ENCODE measurements at regions not wholly inside any gene's neighbourhood (a gene's known extent, or its start where the extent isn't known, plus 50 kb on each side); places are given as distances from the start of the nearest gene placed in this dataset.

DNA sequence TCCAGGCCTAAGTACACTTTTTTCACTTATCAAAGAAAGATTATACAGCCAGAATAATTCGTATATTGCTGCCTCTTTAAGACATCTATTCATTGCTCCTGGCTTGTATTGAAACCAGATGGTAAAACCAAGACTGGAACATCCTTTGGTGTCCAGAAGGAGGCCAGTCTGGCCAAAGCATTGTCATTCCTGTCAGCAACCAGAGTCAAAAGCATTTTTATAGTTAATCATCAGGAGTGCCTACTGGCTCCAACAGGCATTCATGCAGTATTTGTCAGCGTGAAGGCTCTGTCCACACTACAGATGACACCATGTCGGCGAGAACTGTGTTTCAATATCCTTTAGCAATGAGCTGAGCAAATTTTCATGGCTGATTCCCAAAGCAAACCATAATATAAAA, 118.0 kb upstream of the G2E3 start:
- H3K4me3 ChIP-seq (replicated peaks; ENCODE audit: low read depth, low read length): no peak overlapping the region
- TF ChIP-seq, protein P1, sequence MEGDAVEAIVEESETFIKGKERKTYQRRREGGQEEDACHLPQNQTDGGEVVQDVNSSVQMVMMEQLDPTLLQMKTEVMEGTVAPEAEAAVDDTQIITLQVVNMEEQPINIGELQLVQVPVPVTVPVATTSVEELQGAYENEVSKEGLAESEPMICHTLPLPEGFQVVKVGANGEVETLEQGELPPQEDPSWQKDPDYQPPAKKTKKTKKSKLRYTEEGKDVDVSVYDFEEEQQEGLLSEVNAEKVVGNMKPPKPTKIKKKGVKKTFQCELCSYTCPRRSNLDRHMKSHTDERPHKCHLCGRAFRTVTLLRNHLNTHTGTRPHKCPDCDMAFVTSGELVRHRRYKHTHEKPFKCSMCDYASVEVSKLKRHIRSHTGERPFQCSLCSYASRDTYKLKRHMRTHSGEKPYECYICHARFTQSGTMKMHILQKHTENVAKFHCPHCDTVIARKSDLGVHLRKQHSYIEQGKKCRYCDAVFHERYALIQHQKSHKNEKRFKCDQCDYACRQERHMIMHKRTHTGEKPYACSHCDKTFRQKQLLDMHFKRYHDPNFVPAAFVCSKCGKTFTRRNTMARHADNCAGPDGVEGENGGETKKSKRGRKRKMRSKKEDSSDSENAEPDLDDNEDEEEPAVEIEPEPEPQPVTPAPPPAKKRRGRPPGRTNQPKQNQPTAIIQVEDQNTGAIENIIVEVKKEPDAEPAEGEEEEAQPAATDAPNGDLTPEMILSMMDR (IDR thresholded peaks at IDR 0.05; ENCODE audit: low read length, missing control alignments): no peak
- DNase-seq (ENCODE audit: low read depth): no peak

DNA sequence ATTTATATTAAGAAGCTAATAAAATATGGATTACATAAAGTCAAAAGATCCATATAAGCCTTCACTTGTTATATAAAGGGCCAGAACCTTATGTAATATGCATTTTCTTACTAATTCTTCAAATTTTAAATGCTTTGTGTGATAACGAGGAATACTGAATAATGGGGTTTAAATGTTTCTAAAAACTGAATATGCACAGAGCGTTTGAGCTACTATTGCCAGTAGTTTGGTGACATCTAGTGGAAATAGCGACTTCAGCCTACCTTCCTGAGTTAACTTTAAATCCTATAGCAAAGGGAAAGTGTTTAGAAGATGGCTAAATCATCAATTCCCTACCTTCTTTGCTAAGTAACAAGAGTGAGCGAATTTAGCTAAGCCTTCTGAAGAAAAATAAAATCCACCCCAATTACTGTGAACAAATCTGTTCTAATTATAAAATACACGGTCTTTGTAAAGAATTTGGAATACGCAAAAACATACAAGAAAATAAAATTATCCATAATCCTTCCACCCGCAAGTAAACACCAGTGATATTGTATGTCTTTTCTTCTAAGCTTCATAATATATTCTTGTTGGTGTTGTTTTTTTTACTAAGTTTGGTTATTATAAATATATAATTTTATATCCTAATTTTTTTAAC, 115.5 kb upstream of the G2E3 start:
- TF ChIP-seq, protein P1 (IDR thresholded peaks at IDR 0.05; ENCODE audit: low read length, missing control alignments): peak; percentile 53
- peak; percentile 67 for DNase-seq (ENCODE audit: low read depth)
- no peak overlapping the region for H3K4me3 ChIP-seq (replicated peaks; ENCODE audit: low read depth, low read length)

DNA sequence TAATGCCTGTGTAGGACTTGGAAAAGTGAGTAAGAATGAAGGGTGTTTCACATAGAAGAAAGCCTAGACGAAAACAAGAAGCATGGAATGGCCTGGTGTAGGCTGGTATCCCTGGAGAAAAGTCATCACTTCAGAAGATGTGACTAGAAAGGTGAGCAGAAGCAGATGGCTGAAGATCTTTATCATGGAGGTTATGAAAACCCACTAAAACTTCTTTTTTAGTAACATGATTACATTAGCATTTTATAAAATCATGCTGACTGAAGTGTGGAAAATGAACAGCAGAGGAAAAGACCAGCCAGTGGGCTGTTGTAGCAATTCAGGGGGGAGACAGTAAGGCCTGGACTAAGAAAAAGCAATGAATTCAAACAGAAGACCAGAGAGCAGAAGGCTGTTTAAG, 114.5 kb upstream of the G2E3 start:
- no peak overlapping the region for H3K4me3 ChIP-seq (replicated peaks; ENCODE audit: low read depth, low read length)
- TF ChIP-seq, protein P1 (IDR thresholded peaks at IDR 0.05; ENCODE audit: low read length, missing control alignments): no peak
- DNase-seq (ENCODE audit: low read depth): no peak

DNA sequence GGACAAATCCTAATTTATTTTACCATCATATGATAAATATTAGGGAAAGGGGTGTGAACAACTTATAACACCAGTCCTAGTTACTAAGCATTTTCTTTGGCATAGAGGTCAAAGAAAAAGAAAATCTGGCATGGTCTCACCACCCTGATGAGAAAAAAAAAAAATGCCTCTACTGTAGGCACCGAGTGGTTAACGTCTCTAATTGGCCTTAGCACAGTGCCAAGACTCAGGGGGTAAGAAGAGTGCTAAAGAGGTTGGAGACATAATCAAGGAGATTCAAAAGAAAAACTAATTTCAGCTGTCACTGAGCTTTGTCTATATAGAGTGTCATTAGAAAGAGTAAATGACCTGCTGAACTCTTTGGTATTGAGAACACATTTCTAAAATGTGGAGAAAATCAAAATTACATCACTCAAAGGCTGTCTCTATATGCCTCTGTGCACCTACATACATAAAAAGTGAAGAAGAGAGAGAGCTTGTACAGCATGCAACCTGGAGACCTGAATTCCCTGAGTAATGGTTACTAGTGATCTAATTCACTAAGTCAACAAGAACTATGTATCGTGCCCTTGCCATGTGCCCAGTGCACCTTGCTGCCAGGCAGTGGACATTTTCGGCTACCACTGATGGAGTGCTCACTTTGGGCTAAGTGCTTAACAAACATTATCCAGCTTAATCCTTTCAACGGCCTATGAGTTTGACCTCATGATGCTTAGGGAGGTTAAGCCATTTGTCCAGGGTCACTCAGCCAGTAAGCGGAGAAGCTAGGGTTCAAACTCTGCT, 113.8 kb upstream of the G2E3 start:
- no peak overlapping the region for H3K4me3 ChIP-seq (replicated peaks; ENCODE audit: low read depth, low read length)
- TF ChIP-seq, protein P1 (IDR thresholded peaks at IDR 0.05; ENCODE audit: low read length, missing control alignments): no peak
- DNase-seq (ENCODE audit: low read depth): no peak

DNA sequence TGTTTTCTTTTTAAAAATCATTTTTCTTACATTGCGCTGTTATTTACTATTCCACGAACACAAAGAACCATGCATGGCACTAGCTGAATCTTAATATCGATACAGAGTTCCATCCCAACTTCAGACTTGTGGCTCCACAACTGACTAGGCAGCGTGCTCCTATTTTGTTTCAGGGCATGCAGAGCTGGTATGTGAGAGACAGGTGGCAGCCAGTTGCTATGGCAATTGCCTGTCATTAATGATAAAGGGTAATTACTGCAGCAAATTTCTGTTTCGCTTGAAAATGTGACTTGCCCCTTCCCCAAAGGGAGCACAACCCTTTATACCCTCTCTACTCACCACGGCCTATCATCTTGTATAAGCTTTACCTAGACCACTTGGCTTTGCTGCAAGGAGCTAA, 113.1 kb upstream of the G2E3 start:
- H3K4me3 ChIP-seq (replicated peaks; ENCODE audit: low read depth, low read length): no peak overlapping the region
- TF ChIP-seq, protein P1 (IDR thresholded peaks at IDR 0.05; ENCODE audit: low read length, missing control alignments): no peak
- no peak for DNase-seq (ENCODE audit: low read depth)

DNA sequence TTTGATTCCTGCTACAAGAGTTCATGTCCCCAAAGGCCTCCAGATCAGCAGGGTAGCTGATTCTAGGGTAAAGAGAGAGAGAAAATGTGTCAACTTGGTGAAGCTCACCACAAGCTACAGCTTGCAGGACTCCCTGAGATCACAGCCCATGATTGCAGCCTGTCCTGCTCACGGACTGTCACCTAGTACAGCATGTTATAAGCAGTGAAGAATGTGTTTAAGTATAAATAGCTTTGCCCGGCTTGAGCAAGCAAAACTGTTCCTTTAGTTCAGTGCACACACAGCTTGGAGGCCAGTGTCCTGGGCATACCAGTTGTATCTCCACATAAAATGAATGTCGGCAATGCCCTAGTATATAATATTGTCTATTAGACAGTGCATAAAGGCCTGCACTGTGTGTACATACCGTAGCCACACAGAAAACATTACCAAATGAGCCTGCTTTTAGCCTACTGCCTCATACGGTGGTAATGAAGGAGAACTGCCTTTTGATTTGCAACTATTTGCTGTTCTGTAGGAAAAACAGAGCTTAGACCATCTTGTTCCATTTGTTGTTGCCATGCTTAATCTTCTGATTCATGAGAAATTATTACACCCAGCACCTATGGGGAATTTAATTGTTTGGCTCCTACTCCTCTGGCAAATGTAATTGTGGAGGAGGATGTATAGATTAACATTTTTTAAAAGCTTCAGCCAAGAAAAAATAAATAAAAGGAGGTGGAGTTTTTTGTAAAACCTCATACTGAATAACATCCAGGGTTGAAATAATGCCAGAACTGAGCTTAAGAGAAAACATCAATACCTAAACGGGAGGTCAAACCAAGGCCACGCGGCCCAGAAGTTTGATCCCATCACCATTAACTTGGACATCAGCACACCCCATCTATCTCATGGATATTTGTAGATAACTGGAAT, 108.1 kb upstream of the G2E3 start:
- DNase-seq (ENCODE audit: low read depth): no peak
- TF ChIP-seq, protein P1 (IDR thresholded peaks at IDR 0.05; ENCODE audit: low read length, missing control alignments): no peak
- H3K4me3 ChIP-seq (replicated peaks; ENCODE audit: low read depth, low read length): no peak overlapping the region

Data from fibroblast of pulmonary artery (primary cell).